Neuronal stem cell (in vitro differentiated cells): ENCODE measurements at regions not wholly inside any gene's neighbourhood (a gene's known extent, or its start where the extent isn't known, plus 50 kb on each side); places are given as distances from the start of the nearest gene placed in this dataset.
"Not testable (repeated sequence)": the region's sequence is repeated elsewhere in the genome, so short reads cannot be mapped to it uniquely, and the experiment has no call there.

ENCODE experiments used
- DNase-seq: peaks from one replicate; pipeline ENCODE4 v3.0.0-alpha.2; 2013; ENCODE audit warnings: low spot score
- H2AFZ ChIP-seq: one replicate; pipeline ENCODE4 v1.6.1; 2013; ENCODE audit warnings: mild to moderate bottlenecking, low read length, inconsistent platforms
- H2AK5ac ChIP-seq: 2 replicates; pipeline ENCODE4 v1.6.1; 2013; ENCODE audit warnings: low read depth, mild to moderate bottlenecking, inconsistent platforms, low read length, moderate library complexity, mixed read lengths
- H2BK120ac ChIP-seq: 2 replicates; pipeline ENCODE4 v1.6.1; 2013; ENCODE audit warnings: low read depth, mild to moderate bottlenecking, inconsistent platforms, low read length, moderate library complexity, mixed read lengths
- H2BK12ac ChIP-seq: one replicate; pipeline ENCODE4 v1.6.1; 2013; ENCODE audit warnings: low read length, inconsistent platforms
- H2BK15ac ChIP-seq: 2 replicates; pipeline ENCODE4 v1.6.1; 2013; ENCODE audit warnings: mild to moderate bottlenecking, low read length, inconsistent platforms, mixed read lengths
- H2BK5ac ChIP-seq: one replicate; pipeline ENCODE4 v1.6.1; 2013; ENCODE audit warnings: inconsistent platforms, mild to moderate bottlenecking, low read length, moderate library complexity
- H3K14ac ChIP-seq: one replicate; pipeline ENCODE4 v1.6.1; 2013; ENCODE audit warnings: low read length, inconsistent platforms
- H3K18ac ChIP-seq: 2 replicates; pipeline ENCODE4 v1.6.1; 2013; ENCODE audit warnings: low read length, inconsistent platforms
- H3K23ac ChIP-seq: 2 replicates; pipeline ENCODE4 v1.6.1; 2013; ENCODE audit warnings: low read depth, mild to moderate bottlenecking, mixed read lengths, low read length, inconsistent platforms; ENCODE audit not compliant: poor library complexity
- H3K27ac ChIP-seq: replicated peaks from 3 replicates; pipeline ENCODE4 v1.5.1; 2013; ENCODE audit warnings: low read length, inconsistent platforms
- H3K27me3 ChIP-seq, 3 experiments: 2 replicates each; pipeline ENCODE4 v1.6.1; 2013; ENCODE audit warnings: low read length in 3 of 3, mild to moderate bottlenecking in 2 of 3, inconsistent platforms in 1 of 3, low read depth in 1 of 3, mixed read lengths in 1 of 3, moderate library complexity in 1 of 3; ENCODE audit not compliant: control insufficient read depth in 3 of 3, insufficient read depth in 3 of 3
- H3K36me3 ChIP-seq, 2 donors: replicated peaks in 1 of 2; 2 replicates each; pipeline ENCODE4 v1.6.1; 2013; ENCODE audit warnings: low read length in 2 of 2; ENCODE audit not compliant: control insufficient read depth in 2 of 2, insufficient read depth in 2 of 2
- H3K4ac ChIP-seq: 2 replicates; pipeline ENCODE4 v1.6.1; 2013; ENCODE audit warnings: inconsistent platforms, mild to moderate bottlenecking, low read length, moderate library complexity
- H3K4me1 ChIP-seq, 2 donors: 1 replicate in 1 of 2; 2 replicates in 1 of 2; pipeline ENCODE4 v1.6.1; 2013; ENCODE audit warnings: low read length in 2 of 2, low read depth in 1 of 2; ENCODE audit not compliant: control insufficient read depth in 2 of 2, insufficient read depth in 1 of 2
- H3K4me2 ChIP-seq: one replicate; pipeline ENCODE4 v1.6.1; 2013; ENCODE audit warnings: mild to moderate bottlenecking, low read length, inconsistent platforms; ENCODE audit not compliant: insufficient read depth, poor library complexity, severe bottlenecking
- H3K4me3 ChIP-seq, 2 donors: 2 replicates each; pipeline ENCODE4 v1.5.1; 2013; ENCODE audit warnings: low read length in 2 of 2, mild to moderate bottlenecking in 2 of 2, inconsistent platforms in 1 of 2, moderate library complexity in 1 of 2
- H3K79me1 ChIP-seq: one replicate; pipeline ENCODE4 v1.6.1; 2013; ENCODE audit warnings: low read depth, mild to moderate bottlenecking, inconsistent platforms, low read length, moderate library complexity
- H3K9ac ChIP-seq: one replicate; pipeline ENCODE4 v1.6.1; 2013; ENCODE audit warnings: mild to moderate bottlenecking, low read depth, low read length, inconsistent platforms; ENCODE audit not compliant: poor library complexity
- H3K9me3 ChIP-seq, 2 donors: replicated peaks in 1 of 2; 2 replicates each; pipeline versions ENCODE3 to v1.6.1; 2013; ENCODE audit warnings: low read length in 2 of 2, mild to moderate bottlenecking in 2 of 2, inconsistent platforms in 1 of 2, low read depth in 1 of 2, mixed read lengths in 1 of 2, moderate library complexity in 1 of 2; ENCODE audit not compliant: control insufficient read depth in 2 of 2, insufficient read depth in 1 of 2
- H4K8ac ChIP-seq: one replicate; pipeline ENCODE4 v1.6.1; 2013; ENCODE audit warnings: low read depth, mild to moderate bottlenecking, inconsistent platforms, low read length, moderate library complexity
- H4K91ac ChIP-seq: one replicate; pipeline ENCODE4 v1.6.1; 2013; ENCODE audit warnings: low read length, low read depth, mild to moderate bottlenecking, inconsistent platforms; ENCODE audit not compliant: poor library complexity
- WGBS, 2 donors: extraction: QIAGEN DNeasy Blood & Tissue Kit; methylation state at CpG; one replicate each; pipeline ENCODE4 v1.1.7; 2013; ENCODE audit warnings: missing lambda C conversion rate in 2 of 2, mixed read lengths in 1 of 2; ENCODE audit not compliant: insufficient read length in 2 of 2, insufficient replicate concordance in 1 of 2; ENCODE audit errors: extremely low coverage in 2 of 2; 5-methylcytosine and 5-hydroxymethylcytosine counted together

DNA sequence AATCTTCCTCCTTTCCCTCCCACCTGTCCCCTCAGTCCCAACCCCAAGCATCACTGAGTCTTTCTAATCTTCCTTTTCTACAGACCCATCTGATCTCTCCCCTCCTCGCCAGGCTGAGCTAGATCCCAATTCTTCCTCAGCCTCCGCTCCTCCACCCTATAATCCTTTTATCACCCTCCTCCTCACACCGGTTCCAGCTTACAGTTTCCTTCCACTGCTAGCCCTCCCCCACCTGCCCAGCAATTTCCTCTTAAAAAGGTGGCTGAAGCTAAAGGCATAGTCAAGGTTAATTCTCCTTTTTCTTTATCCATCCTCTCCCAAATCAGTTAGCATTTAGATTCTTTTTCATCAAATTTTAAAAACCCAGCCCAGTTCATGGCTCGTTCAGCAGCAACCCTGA is 470.6 kb upstream of the NUDT12 start:
- not testable (repeated sequence) for H3K18ac ChIP-seq, DNase-seq, H2BK12ac ChIP-seq, H3K4ac ChIP-seq, H3K27ac ChIP-seq, H2BK120ac ChIP-seq, H2AK5ac ChIP-seq, H3K27me3 ChIP-seq, H3K9me3 ChIP-seq, H3K9ac ChIP-seq, H4K8ac ChIP-seq, H2BK5ac ChIP-seq, H3K4me3 ChIP-seq, H3K14ac ChIP-seq, H4K91ac ChIP-seq, H3K23ac ChIP-seq, H2AFZ ChIP-seq, H2BK15ac ChIP-seq, H3K4me2 ChIP-seq, H3K79me1 ChIP-seq, H3K36me3 ChIP-seq, H3K4me1 ChIP-seq
- WGBS, 2 donors: no CpG with 5 or more reads among the region's 4 CpGs

GRCh38 chr5:104024538-104024937 is 461.9 kb upstream of the NUDT12 start:
- H3K9ac ChIP-seq: no peak overlapping the region
- H3K9me3 ChIP-seq: no peaks in the 10 kb centered on the region
- H4K8ac ChIP-seq: no peak overlapping the region
- no peak overlapping the region for H2AK5ac ChIP-seq
- H3K23ac ChIP-seq: peak overlapping the region; percentile 75
- no peak overlapping the region for H3K4ac ChIP-seq
- no peak overlapping the region for H4K91ac ChIP-seq
- no peak overlapping the region for H2BK12ac ChIP-seq
- H2AFZ ChIP-seq: no peak overlapping the region
- H3K36me3 ChIP-seq: no peaks in the 10 kb centered on the region
- H3K27ac ChIP-seq: no peak overlapping the region
- no peaks in the 10 kb centered on the region for H3K4me1 ChIP-seq
- no peak overlapping the region for H2BK15ac ChIP-seq
- H2BK120ac ChIP-seq: no peak overlapping the region
- H3K18ac ChIP-seq: peak overlapping the region; percentile 65
- no peaks in the 10 kb centered on the region for H3K27me3 ChIP-seq
- no peak overlapping the region for H3K4me2 ChIP-seq
- DNase-seq: no peak
- peak overlapping the region in 1 of 2 donors; percentile 57 for H3K4me3 ChIP-seq
- WGBS, 2 donors: no CpG with 5 or more reads among the region's 5 CpGs
- H3K14ac ChIP-seq: no peak overlapping the region
- no peak overlapping the region for H2BK5ac ChIP-seq
- H3K79me1 ChIP-seq: no peaks in the 10 kb centered on the region

- Histone ChIP-seq H3K79me1 (no peaks in the 10 kb centered on the region), H2BK5ac (no peak overlapping the region), H3K4me1 (no peaks in the 10 kb centered on the region), H3K36me3 (no peaks in the 10 kb centered on the region), H3K4me3 (no peak overlapping the region), H2AFZ (no peak overlapping the region), H3K18ac (no peak overlapping the region), H3K23ac (no peak overlapping the region), H4K91ac (no peak overlapping the region), H3K14ac (no peak overlapping the region), H2BK120ac (no peak overlapping the region), H3K27me3 (no peaks in the 10 kb centered on the region), H3K9me3 (no peaks in the 10 kb centered on the region), H2BK12ac (no peak overlapping the region), H2AK5ac (no peak overlapping the region), H3K4ac (no peak overlapping the region), H2BK15ac (no peak overlapping the region), H3K4me2 (no peak overlapping the region), H4K8ac (no peak overlapping the region), H3K27ac (no peak overlapping the region), H3K9ac (no peak overlapping the region)
- WGBS, 2 donors: no CpG with 5 or more reads among the region's 2 CpGs
- DNase-seq: no peak
Measured at GRCh38 chr5:104023739-104024138, 461.1 kb upstream of the NUDT12 start.

DNA sequence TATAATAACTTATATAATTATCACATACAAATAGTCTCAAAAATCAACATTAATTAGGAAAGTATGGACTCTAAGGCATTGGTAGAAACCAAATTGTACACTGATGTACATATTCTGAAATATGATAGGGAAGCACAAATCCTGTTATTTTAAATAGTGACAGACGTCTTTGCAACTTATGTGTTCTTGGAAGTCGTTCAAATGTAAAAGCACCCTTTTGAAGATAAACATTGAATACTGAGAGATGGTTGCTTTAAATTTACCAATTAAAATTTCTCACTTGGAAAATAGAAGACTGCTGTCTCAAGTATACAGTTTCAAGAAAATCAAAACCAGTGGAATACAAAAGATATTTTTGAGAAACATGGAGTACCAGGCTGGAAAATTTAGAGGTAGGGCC is 457.4 kb upstream of the NUDT12 start:
- Histone ChIP-seq H2BK5ac (no peak overlapping the region), H2BK15ac (no peak overlapping the region), H4K8ac (no peak overlapping the region), H3K18ac (no peak overlapping the region), H3K9ac (no peak overlapping the region), H3K14ac (no peak overlapping the region), H3K4me1 (no peaks in the 10 kb centered on the region), H3K79me1 (no peaks in the 10 kb centered on the region), H3K27ac (no peak overlapping the region), H2BK120ac (no peak overlapping the region), H3K27me3 (no peaks in the 10 kb centered on the region), H3K4me2 (no peak overlapping the region), H3K9me3 (peaks cover 0 to 6% of the 10 kb centered on the region in 2 donors), H3K4ac (no peak overlapping the region), H2BK12ac (no peak overlapping the region), H3K4me3 (no peak overlapping the region), H2AFZ (no peak overlapping the region), H2AK5ac (no peak overlapping the region), H4K91ac (no peak overlapping the region), H3K36me3 (no peaks in the 10 kb centered on the region), H3K23ac (no peak overlapping the region)
- no CpG with 5 or more reads among the region's 2 CpGs for WGBS, 2 donors
- no peak for DNase-seq
